Retinal pigment epithelial cell (primary cell): ENCODE measurements at regions not wholly inside any gene's neighbourhood (a gene's known extent, or its start where the extent isn't known, plus 50 kb on each side); places are given as distances from the start of the nearest gene placed in this dataset.

Source experiments
- DNase-seq: peaks from one replicate; pipeline ENCODE4 v3.0.0-alpha.2; 2010; ENCODE audit warnings: low read depth
- H3K4me3 ChIP-seq: 2 replicates; pipeline ENCODE4 v1.5.1; 2011; ENCODE audit warnings: mild to moderate bottlenecking, low read length, control low read depth, moderate library complexity
- CTCF ChIP-seq: conservative IDR thresholded peaks from 2 replicates; pipeline ENCODE4 v1.5.1; 2011; ENCODE audit warnings: low read depth, low read length, control low read depth, inconsistent platforms

GRCh38 chr6:43910638-43911353, 140.8 kb downstream of the VEGFA start:
- H3K4me3 ChIP-seq, result no peak overlapping the region
- DNase-seq, result no peak
- TF ChIP-seq CTCF, result no peak

GRCh38 chr6:43910149-43910637, 140.2 kb downstream of the VEGFA start:
- H3K4me3 ChIP-seq, result no peak overlapping the region
- no peak for DNase-seq
- TF ChIP-seq CTCF, result no peak

- no peak for TF ChIP-seq CTCF
- no peak for DNase-seq
These were observed 139.6 kb downstream of the VEGFA start for GRCh38 chr6:43909474-43910148.

GRCh38 chr6:43907789-43908472, 137.9 kb downstream of the VEGFA start:
- no peak for TF ChIP-seq CTCF
- H3K4me3 ChIP-seq, result no peak overlapping the region
- no peak for DNase-seq

More at GRCh38 chr6:43909474-43910148, 139.6 kb downstream of the VEGFA start:
- H3K4me3 ChIP-seq, result no peak overlapping the region

GRCh38 chr6:43907312-43907711, 137.3 kb downstream of the VEGFA start:
- no peak for TF ChIP-seq CTCF
- DNase-seq, result no peak
- no peak overlapping the region for H3K4me3 ChIP-seq

GRCh38 chr6:43904311-43905123, 134.5 kb downstream of the VEGFA start:
- no peak overlapping the region for H3K4me3 ChIP-seq
- no peak for TF ChIP-seq CTCF
- no peak for DNase-seq
